A549 (cell line): ENCODE measurements at regions not wholly inside any gene's neighbourhood (a gene's known extent, or its start where the extent isn't known, plus 50 kb on each side); places are given as distances from the start of the nearest gene placed in this dataset.

ENCODE experiments used
- ATAC-seq, 2 experiments: fragments of 200-7000 bp in 1 of 2; fragments of >200 bp in 1 of 2; cut with Nextera tagmentation in 1 of 2; cut with Tn5 transposase in 1 of 2; 3 replicates each; pipeline versions ENCODE4 v1.8.0 to v1.9.1; 2018 to 2020; ENCODE audit warnings: mild to moderate bottlenecking in 1 of 2, moderate library complexity in 1 of 2
- CTCF ChIA-PET: fragments of 300-600 bp; sonication (Branson Sonifier 250); formaldehyde crosslinking; extraction: SDS; loops from one replicate; lab custom pipeline; 2021; ENCODE audit warnings: antibody characterized with exemption, inconsistent platforms; lab: Yijun Ruan, JAX
- POLR2A ChIA-PET: fragments of 350-600 bp; formaldehyde crosslinking; extraction: SDS; loops from one replicate; lab custom pipeline; 2021; ENCODE audit warnings: antibody characterized with exemption, inconsistent platforms; lab: Yijun Ruan, JAX
- DNase-seq, 2 experiments: peaks; one replicate each; pipeline versions ENCODE4 v3.0.0 to v3.0.0-alpha.2; 2011 to 2016; ENCODE audit warnings: low read depth in 1 of 2, low spot score in 1 of 2
- FAIRE-seq: peaks from 2 replicates; lab custom pipeline; 2011; peaks lifted over from hg19 to GRCh38; lab: Jason Lieb, UNC
- H3K27ac ChIP-seq, 2 experiments: fragments of >200 bp; sonication (Bioruptor Twin); formaldehyde crosslinking; 3 replicates each; pipeline ENCODE4 v1.5.1; 2016 to 2017
- H3K4me1 ChIP-seq: fragments of >200 bp; sonication (Bioruptor Twin); formaldehyde crosslinking; 3 replicates; pipeline ENCODE4 v1.6.1; 2016
- H3K4me2 ChIP-seq: fragments of >200 bp; sonication (Bioruptor Twin); formaldehyde crosslinking; 3 replicates; pipeline ENCODE4 v1.6.1; 2016
- H3K4me3 ChIP-seq: fragments of >200 bp; sonication (Bioruptor Twin); formaldehyde crosslinking; 3 replicates; pipeline ENCODE4 v1.5.1; 2016
- H3K9me3 ChIP-seq: fragments of >200 bp; sonication (Bioruptor Twin); formaldehyde crosslinking; 3 replicates; pipeline ENCODE4 v1.6.1; 2016
- CBX2 ChIP-seq: fragments of 200-600 bp; sonication (generic); IDR thresholded peaks from 2 replicates; pipeline ENCODE4 v1.6.1; 2016; ENCODE audit warnings: low read depth, mild to moderate bottlenecking, borderline replicate concordance
- CBX8 ChIP-seq: fragments of 200-600 bp; sonication (generic); IDR thresholded peaks from 2 replicates; pipeline ENCODE4 v1.6.1; 2016
- CHD2 ChIP-seq: fragments of 150-350 bp; IDR thresholded peaks from 2 replicates; pipeline ENCODE4 v1.6.1; 2014; ENCODE audit warnings: low read length; ENCODE audit not compliant: partially characterized antibody
- EHF ChIP-seq: fragments of 250-450 bp; sonication (Bioruptor Pico); IDR thresholded peaks from 2 replicates; pipeline ENCODE4 v1.5.0; 2020; ENCODE audit warnings: mild to moderate bottlenecking
- EHMT2 ChIP-seq: fragments of 200-600 bp; sonication (generic); IDR thresholded peaks from 2 replicates; pipeline ENCODE4 v1.6.1; 2016; ENCODE audit warnings: antibody characterized with exemption, low read depth, mild to moderate bottlenecking, moderate library complexity
- ESRRA ChIP-seq: fragments of 150-350 bp; IDR thresholded peaks from 2 replicates; pipeline ENCODE4 v1.6.1; 2014; ENCODE audit warnings: mild to moderate bottlenecking, low read length, borderline replicate concordance
- JUNB ChIP-seq: fragments of >200 bp; sonication (Bioruptor Twin); formaldehyde crosslinking; IDR thresholded peaks from 2 replicates; pipeline ENCODE4 v1.6.1; 2016
- MAFK ChIP-seq: fragments of 450-650 bp; IDR thresholded peaks from 2 replicates; pipeline ENCODE4 v1.6.1; 2014; ENCODE audit not compliant: partially characterized antibody
- NFE2L2 ChIP-seq: fragments of 150-350 bp; conservative IDR thresholded peaks from 2 replicates; pipeline ENCODE4 v1.6.1; 2014; ENCODE audit warnings: low read length
- NPAS2 ChIP-seq: fragments of 250-450 bp; sonication (Bioruptor Pico); IDR thresholded peaks from 2 replicates; pipeline ENCODE4 v1.8.0; 2022; ENCODE audit warnings: mild to moderate bottlenecking, moderate library complexity, borderline replicate concordance
- POLR2A ChIP-seq: IDR thresholded peaks from 2 replicates; pipeline ENCODE4 v1.6.1; 2012; ENCODE audit warnings: mild to moderate bottlenecking, low read length
- RAD21 ChIP-seq, 2 experiments: fragments of >200 bp in 1 of 2; sonication (Bioruptor Twin) in 1 of 2; formaldehyde crosslinking in 1 of 2; IDR thresholded peaks in 1 of 2; conservative IDR thresholded peaks in 1 of 2; 2 replicates in 1 of 2; 3 replicates in 1 of 2; pipeline ENCODE4 v1.6.1; 2012 to 2018; ENCODE audit warnings: inconsistent platforms in 1 of 2
- RCOR1 ChIP-seq: fragments of 150-350 bp; IDR thresholded peaks from 2 replicates; pipeline ENCODE4 v1.6.1; 2014; ENCODE audit warnings: antibody characterized with exemption, low read length, low read depth
- REST ChIP-seq: fragments of 200-600 bp; sonication (generic); IDR thresholded peaks from 2 replicates; pipeline ENCODE4 v1.6.1; 2016; ENCODE audit warnings: antibody characterized with exemption, mild to moderate bottlenecking, moderate library complexity
- RNF2 ChIP-seq: fragments of 200-600 bp; sonication (generic); IDR thresholded peaks from 2 replicates; pipeline ENCODE4 v1.6.1; 2016; ENCODE audit warnings: low read depth, mild to moderate bottlenecking, antibody characterized with exemption, moderate library complexity, borderline replicate concordance
- SMC3 ChIP-seq: fragments of >200 bp; sonication (Bioruptor Twin); formaldehyde crosslinking; IDR thresholded peaks from 3 replicates; pipeline ENCODE4 v1.6.1; 2018; ENCODE audit warnings: inconsistent platforms
- SREBF2 ChIP-seq: fragments of 450-650 bp; IDR thresholded peaks from 2 replicates; pipeline ENCODE4 v1.6.1; 2014; ENCODE audit warnings: mild to moderate bottlenecking, moderate library complexity
- TFCP2L1 ChIP-seq: fragments of 250-450 bp; sonication (Bioruptor Pico); IDR thresholded peaks from 2 replicates; pipeline ENCODE4 v1.5.0; 2021; ENCODE audit warnings: mild to moderate bottlenecking
- ZNF302 ChIP-seq: fragments of 250-450 bp; sonication (Bioruptor Pico); IDR thresholded peaks from 2 replicates; pipeline ENCODE4 v1.9.0; 2021; ENCODE audit warnings: inconsistent platforms, mild to moderate bottlenecking, moderate library complexity
- WGBS: methylation state at CpG from one replicate; pipeline ENCODE4 v1.1.6; 2017; ENCODE audit errors: missing lambda C conversion rate; 5-methylcytosine and 5-hydroxymethylcytosine counted together
- TF ChIP-seq, protein P1 (sequence below): fragments of >200 bp; sonication (Bioruptor Twin); formaldehyde crosslinking; IDR thresholded peaks from 3 replicates; pipeline ENCODE4 v1.5.1; 2016
- TF ChIP-seq, protein P2 (sequence below): IDR thresholded peaks from 2 replicates; pipeline ENCODE4 v1.6.1; 2012; ENCODE audit warnings: low read depth, borderline replicate concordance
- TF ChIP-seq, protein P3 (sequence below): fragments of 250-450 bp; sonication (Bioruptor Pico); IDR thresholded peaks from 2 replicates; pipeline ENCODE4 v1.5.0; 2020; ENCODE audit warnings: low read depth, mild to moderate bottlenecking, moderate library complexity

- TF ChIP-seq REST (no peak), RNF2 (no peak)
- TF ChIP-seq, all 56 proteins: peak for 0
Observed at GRCh38 chr11:119539583-119539982, 116.6 kb upstream of the THY1 start (continued).

DNA sequence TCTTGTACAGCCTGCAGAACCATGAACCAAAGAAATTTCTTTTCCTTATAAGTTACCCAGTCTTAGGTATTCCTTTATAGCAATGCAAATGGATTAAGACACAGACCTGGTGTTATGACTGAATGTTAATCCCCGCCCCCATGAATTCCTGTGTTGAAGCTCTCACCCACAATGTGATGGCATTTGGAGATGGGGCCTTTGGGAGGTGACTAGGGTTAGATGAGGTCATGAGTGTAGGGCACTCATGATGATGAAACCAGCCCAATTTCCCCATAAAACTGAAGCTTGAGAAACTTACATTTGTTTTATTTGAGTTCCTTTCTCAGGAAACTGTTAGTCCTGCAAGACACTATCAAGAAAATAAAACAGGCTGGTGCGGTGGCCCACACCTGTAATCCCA is 115.8 kb upstream of the THY1 start:
- Histone ChIP-seq H3K9me3 (no peaks in the 10 kb centered on the region), H3K4me1 (no peaks in the 10 kb centered on the region), H3K27ac (no peak overlapping the region), H3K4me2 (no peak overlapping the region), H3K4me3 (no peak overlapping the region)
- POLR2A ChIA-PET: no interaction called here
- FAIRE-seq (no peak), ATAC-seq (no peak), DNase-seq (no peak)
- WGBS: 49% methylated on average over 2 of the region's 2 CpGs
- CTCF ChIA-PET: no interaction called here
- no peak for TF ChIP-seq EHF (CRISPR knock-in tag)
- TF ChIP-seq POLR2A: no peak
- TF ChIP-seq SMC3: no peak
- no peak for TF ChIP-seq TFCP2L1 (CRISPR knock-in tag)
- TF ChIP-seq EHMT2: no peak
- no peak for TF ChIP-seq NFE2L2
- no peak for TF ChIP-seq CBX2
- no peak for TF ChIP-seq CHD2
- TF ChIP-seq, protein P1, sequence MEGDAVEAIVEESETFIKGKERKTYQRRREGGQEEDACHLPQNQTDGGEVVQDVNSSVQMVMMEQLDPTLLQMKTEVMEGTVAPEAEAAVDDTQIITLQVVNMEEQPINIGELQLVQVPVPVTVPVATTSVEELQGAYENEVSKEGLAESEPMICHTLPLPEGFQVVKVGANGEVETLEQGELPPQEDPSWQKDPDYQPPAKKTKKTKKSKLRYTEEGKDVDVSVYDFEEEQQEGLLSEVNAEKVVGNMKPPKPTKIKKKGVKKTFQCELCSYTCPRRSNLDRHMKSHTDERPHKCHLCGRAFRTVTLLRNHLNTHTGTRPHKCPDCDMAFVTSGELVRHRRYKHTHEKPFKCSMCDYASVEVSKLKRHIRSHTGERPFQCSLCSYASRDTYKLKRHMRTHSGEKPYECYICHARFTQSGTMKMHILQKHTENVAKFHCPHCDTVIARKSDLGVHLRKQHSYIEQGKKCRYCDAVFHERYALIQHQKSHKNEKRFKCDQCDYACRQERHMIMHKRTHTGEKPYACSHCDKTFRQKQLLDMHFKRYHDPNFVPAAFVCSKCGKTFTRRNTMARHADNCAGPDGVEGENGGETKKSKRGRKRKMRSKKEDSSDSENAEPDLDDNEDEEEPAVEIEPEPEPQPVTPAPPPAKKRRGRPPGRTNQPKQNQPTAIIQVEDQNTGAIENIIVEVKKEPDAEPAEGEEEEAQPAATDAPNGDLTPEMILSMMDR: no peak
- no peak for TF ChIP-seq RCOR1
- TF ChIP-seq ESRRA: no peak
- TF ChIP-seq JUNB: no peak
- no peak for TF ChIP-seq SREBF2
- TF ChIP-seq, protein P2, sequence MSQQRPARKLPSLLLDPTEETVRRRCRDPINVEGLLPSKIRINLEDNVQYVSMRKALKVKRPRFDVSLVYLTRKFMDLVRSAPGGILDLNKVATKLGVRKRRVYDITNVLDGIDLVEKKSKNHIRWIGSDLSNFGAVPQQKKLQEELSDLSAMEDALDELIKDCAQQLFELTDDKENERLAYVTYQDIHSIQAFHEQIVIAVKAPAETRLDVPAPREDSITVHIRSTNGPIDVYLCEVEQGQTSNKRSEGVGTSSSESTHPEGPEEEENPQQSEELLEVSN: no peak

DNA sequence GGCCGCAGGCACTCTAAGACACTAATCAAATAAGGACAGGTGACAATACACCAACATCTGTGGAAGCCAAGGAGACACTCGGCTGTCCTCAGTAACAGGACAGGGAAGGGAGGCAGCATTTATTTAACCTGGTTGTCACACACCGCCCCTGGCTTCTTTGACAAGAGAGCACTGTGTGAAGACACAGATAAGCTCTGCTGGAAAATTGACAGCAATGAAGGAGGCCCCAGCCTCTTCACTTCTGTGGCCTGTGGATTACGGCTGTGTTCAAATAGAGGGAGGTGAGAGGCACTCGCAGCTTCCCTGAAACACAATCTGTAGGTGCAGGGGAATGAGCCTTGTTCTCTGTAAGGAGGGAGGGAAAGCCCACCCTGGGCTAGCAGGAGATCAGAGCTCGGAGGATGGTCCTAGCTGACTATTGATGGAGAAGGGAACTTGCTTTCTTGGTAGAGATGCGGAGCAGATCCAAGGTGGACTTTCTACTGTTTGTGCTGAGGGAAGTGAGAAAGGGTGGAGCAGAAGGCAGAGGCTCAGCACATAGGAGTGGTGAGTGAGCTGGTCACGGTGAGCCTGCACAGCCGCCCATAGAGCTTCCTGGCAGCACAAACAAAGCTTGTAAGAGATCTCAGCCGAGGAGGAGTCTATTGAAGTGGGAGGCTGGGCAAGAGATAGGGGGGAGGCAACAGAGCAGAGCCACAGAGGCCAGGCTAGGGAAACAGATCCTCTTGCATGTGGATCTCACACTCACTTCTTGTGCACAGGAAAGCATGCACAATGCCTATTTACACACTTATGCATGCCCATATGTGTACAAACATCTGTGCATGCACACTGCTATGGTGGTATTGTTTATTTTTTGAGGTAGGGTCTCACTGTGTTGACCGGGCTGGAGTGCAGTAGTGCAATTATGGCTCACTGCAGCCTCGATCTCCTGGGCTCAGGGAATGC is 114.6 kb upstream of the THY1 start:
- Histone ChIP-seq H3K4me1 (no peaks in the 10 kb centered on the region), H3K4me2 (no peak overlapping the region), H3K4me3 (no peak overlapping the region), H3K27ac (no peak overlapping the region), H3K9me3 (no peaks in the 10 kb centered on the region)
- TF ChIP-seq CBX8: no peak
- TF ChIP-seq RAD21 (conservative IDR thresholded peaks at IDR 0.05 in 1 of 2, IDR thresholded peaks at IDR 0.05 in 1 of 2): no peak
- TF ChIP-seq NFE2L2: no peak
- TF ChIP-seq ZNF302 (CRISPR knock-in tag): no peak
- no peak for TF ChIP-seq SMC3
- TF ChIP-seq MAFK: no peak
- TF ChIP-seq, protein P3, sequence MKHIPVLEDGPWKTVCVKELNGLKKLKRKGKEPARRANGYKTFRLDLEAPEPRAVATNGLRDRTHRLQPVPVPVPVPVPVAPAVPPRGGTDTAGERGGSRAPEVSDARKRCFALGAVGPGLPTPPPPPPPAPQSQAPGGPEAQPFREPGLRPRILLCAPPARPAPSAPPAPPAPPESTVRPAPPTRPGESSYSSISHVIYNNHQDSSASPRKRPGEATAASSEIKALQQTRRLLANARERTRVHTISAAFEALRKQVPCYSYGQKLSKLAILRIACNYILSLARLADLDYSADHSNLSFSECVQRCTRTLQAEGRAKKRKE (CRISPR knock-in tag): no peak
- no peak for TF ChIP-seq NPAS2
- ChIA-PET CTCF (interaction anchor here (0.6 to 1.8 kb wide), 4 partner anchors 12 to 192 kb away, joined by 3 to 5 read pairs (median 4); partner anchors contain the start of gene NECTIN1), POLR2A (no interaction called here)
- 41% methylated on average over 11 of the region's 12 CpGs for WGBS
- ATAC-seq (no peak), FAIRE-seq (no peak), DNase-seq (no peak)
